K562 (cell line): ENCODE measurements at regions not wholly inside any gene's neighbourhood (a gene's known extent, or its start where the extent isn't known, plus 50 kb on each side); places are given as distances from the start of the nearest gene placed in this dataset.

ENCODE experiments used
- AFF4 ChIP-seq: sonication (generic); formaldehyde crosslinking; IDR thresholded peaks from 2 replicates; pipeline ENCODE4 v1.8.0; 2023; ENCODE audit warnings: mild to moderate bottlenecking, missing genetic modification reagents
- ARID1B ChIP-seq: fragments of 450-650 bp; IDR thresholded peaks from 2 replicates; pipeline ENCODE4 v1.6.1; 2016; ENCODE audit warnings: antibody characterized with exemption, mild to moderate bottlenecking, inconsistent platforms
- DDX20 ChIP-seq: fragments of 450-650 bp; IDR thresholded peaks from 2 replicates; pipeline ENCODE4 v1.6.1; 2016; ENCODE audit warnings: missing genetic modification characterization, low read depth, mild to moderate bottlenecking, missing compliant biosample characterization, moderate library complexity
- ESRRB ChIP-seq: fragments of 250-450 bp; sonication (Bioruptor Pico); IDR thresholded peaks from 2 replicates; pipeline ENCODE4 v1.5.0; 2020; ENCODE audit warnings: mild to moderate bottlenecking, moderate library complexity, borderline replicate concordance
- GTF3C2 ChIP-seq: IDR thresholded peaks from 3 replicates; pipeline ENCODE4 v1.6.1; 2011; ENCODE audit warnings: borderline replicate concordance, mild to moderate bottlenecking, moderate library complexity; ENCODE audit not compliant: insufficient read length; ENCODE audit errors: extremely low read depth
- IRF9 ChIP-seq: fragments of 450-650 bp; IDR thresholded peaks from 2 replicates; pipeline ENCODE4 v1.6.1; 2016; ENCODE audit warnings: missing biosample characterization, missing genetic modification characterization
- MAX ChIP-seq: sonication (generic); formaldehyde crosslinking; IDR thresholded peaks from 2 replicates; pipeline ENCODE4 v1.9.0; 2022; ENCODE audit warnings: mild to moderate bottlenecking, missing genetic modification reagents
- SMARCA5 ChIP-seq: fragments of 450-650 bp; IDR thresholded peaks from 2 replicates; pipeline ENCODE4 v1.6.1; 2016
- SRSF3 ChIP-seq: fragments of 200-400 bp; formaldehyde crosslinking; IDR thresholded peaks from 2 replicates; pipeline ENCODE4 v1.6.1; 2016; ENCODE audit warnings: mild to moderate bottlenecking, low read length, moderate library complexity; ENCODE audit not compliant: insufficient read depth
- ZBTB33 ChIP-seq: sonication (generic); formaldehyde crosslinking; IDR thresholded peaks from 2 replicates; pipeline ENCODE4 v1.8.1; 2023; ENCODE audit warnings: mild to moderate bottlenecking, missing genetic modification reagents
- ZNF324 ChIP-seq: fragments of 250-450 bp; sonication (Bioruptor Pico); IDR thresholded peaks from 2 replicates; pipeline ENCODE4 v1.4.0; 2020; ENCODE audit warnings: mild to moderate bottlenecking
- ZNF655 ChIP-seq: fragments of 250-450 bp; sonication (Bioruptor Pico); IDR thresholded peaks from 2 replicates; pipeline ENCODE4 v1.5.0; 2021

- TF ChIP-seq ZBTB33 (CRISPR knock-in tag): peak; percentile 53; the same call in 1 of the 2 replicates
- TF ChIP-seq AFF4 (CRISPR knock-in tag): no peak
- TF ChIP-seq SRSF3: no peak
- no peak; the same call in 1 of the 2 replicates for TF ChIP-seq IRF9
- TF ChIP-seq ZNF324 (CRISPR knock-in tag): no peak
- TF ChIP-seq GTF3C2: peak; percentile 14
- no peak for TF ChIP-seq ZNF655
- no peak; the same call in 1 of the 2 replicates for TF ChIP-seq MAX (CRISPR knock-in tag)
- TF ChIP-seq DDX20 (tag): no peak
- TF ChIP-seq ESRRB (CRISPR knock-in tag): no peak
- TF ChIP-seq ARID1B: peak; percentile 57; the same call in 1 of the 2 replicates
- TF ChIP-seq SMARCA5: peak; percentile 67; the same call in 1 of the 2 replicates
These were observed 159.3 kb upstream of the JARID2 start (continued) for GRCh38 chr6:15086348-15087158.
